ENCODE measurements at regions not wholly inside any gene's neighbourhood (a gene's known extent, or its start where the extent isn't known, plus 50 kb on each side); places are given as distances from the start of the nearest gene placed in this dataset.
"Not testable (repeated sequence)": the region's sequence is repeated elsewhere in the genome, so short reads cannot be mapped to it uniquely, and the experiment has no call there.

DNA sequence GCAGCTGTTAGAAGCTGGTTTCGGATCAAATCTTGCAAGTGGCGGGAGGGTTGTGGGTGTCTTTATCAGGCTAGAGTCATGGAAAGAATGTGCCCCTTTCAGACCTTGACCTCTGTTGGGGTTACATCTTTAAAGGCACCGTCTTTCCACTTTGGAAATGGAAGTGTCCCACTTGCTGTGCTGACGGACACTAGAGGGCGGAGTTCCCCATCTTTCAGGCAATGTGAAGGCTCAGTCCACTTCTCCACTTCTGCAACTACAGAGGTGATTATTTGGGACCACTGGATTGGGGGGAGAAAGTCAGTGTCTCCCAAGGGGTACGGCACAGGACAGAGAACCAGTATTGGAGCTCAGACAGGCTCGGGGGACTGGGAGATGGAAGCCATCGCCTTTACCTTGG is 3990.7 kb upstream of the TPTE start:
- TF ChIP-seq POLR2AphosphoS5 (IDR thresholded peaks at IDR 0.05; ENCODE audit: borderline replicate concordance, low read depth, low read length); EZH2 (IDR thresholded peaks at IDR 0.05): not testable (repeated sequence)

Measured in SK-N-MC (cell line).